Karpas-422 (cell line): ENCODE measurements at regions not wholly inside any gene's neighbourhood (a gene's known extent, or its start where the extent isn't known, plus 50 kb on each side); places are given as distances from the start of the nearest gene placed in this dataset.
"Not testable (repeated sequence)": the region's sequence is repeated elsewhere in the genome, so short reads cannot be mapped to it uniquely, and the experiment has no call there.

Source experiments
- DNase-seq: peaks from one replicate; pipeline ENCODE4 v3.0.0-alpha.2; 2015
- H2AFZ ChIP-seq: fragments of 200-600 bp; sonication (generic); 2 replicates; pipeline ENCODE4 v1.6.1; 2014; ENCODE audit warnings: antibody characterized with exemption, low read length, mixed read lengths
- H3K27ac ChIP-seq: fragments of 200-600 bp; sonication (generic); 2 replicates; pipeline ENCODE4 v1.5.1; 2014; ENCODE audit warnings: mild to moderate bottlenecking, low read length, moderate library complexity
- H3K27me3 ChIP-seq: fragments of 200-600 bp; sonication (generic); 2 replicates; pipeline ENCODE4 v1.6.1; 2014; ENCODE audit warnings: low read length, mixed read lengths
- H3K36me3 ChIP-seq: fragments of 200-600 bp; sonication (generic); 2 replicates; pipeline ENCODE4 v1.6.1; 2014; ENCODE audit warnings: low read length, mixed read lengths; ENCODE audit not compliant: insufficient read depth
- H3K4me1 ChIP-seq: fragments of 200-600 bp; sonication (generic); 2 replicates; pipeline ENCODE4 v1.6.1; 2014; ENCODE audit warnings: mild to moderate bottlenecking, low read length, mixed read lengths
- H3K4me2 ChIP-seq: fragments of 200-600 bp; sonication (generic); 2 replicates; pipeline ENCODE4 v1.6.1; 2014; ENCODE audit warnings: low read length, low read depth, mild to moderate bottlenecking; ENCODE audit not compliant: poor library complexity, severe bottlenecking
- H3K4me3 ChIP-seq: fragments of 200-600 bp; sonication (generic); 2 replicates; pipeline ENCODE4 v1.5.1; 2014; ENCODE audit warnings: mild to moderate bottlenecking, antibody characterized with exemption, low read length, mixed read lengths
- H3K79me2 ChIP-seq: fragments of 200-600 bp; sonication (generic); 2 replicates; pipeline ENCODE4 v1.6.1; 2014; ENCODE audit warnings: mild to moderate bottlenecking, low read length, mixed read lengths
- H3K9ac ChIP-seq: fragments of 200-600 bp; sonication (generic); 2 replicates; pipeline ENCODE4 v1.6.0; 2014; ENCODE audit warnings: low read length
- H3K9me2 ChIP-seq: fragments of 200-600 bp; sonication (generic), shearing (Covaris generic); replicated peaks from 2 replicates; pipeline ENCODE4 v1.6.0; 2014; ENCODE audit warnings: mild to moderate bottlenecking, low read length, moderate library complexity; ENCODE audit not compliant: insufficient read depth
- H3K9me3 ChIP-seq: fragments of 300-700, 200-600 bp; sonication (generic); 2 replicates; pipeline ENCODE4 v1.6.1; 2014; ENCODE audit warnings: low read length, mixed read lengths
- H4K20me1 ChIP-seq: fragments of 200-600 bp; sonication (generic); 2 replicates; pipeline ENCODE4 v1.6.1; 2014; ENCODE audit warnings: mild to moderate bottlenecking, antibody characterized with exemption, low read length, low read depth; ENCODE audit not compliant: insufficient read depth

DNA sequence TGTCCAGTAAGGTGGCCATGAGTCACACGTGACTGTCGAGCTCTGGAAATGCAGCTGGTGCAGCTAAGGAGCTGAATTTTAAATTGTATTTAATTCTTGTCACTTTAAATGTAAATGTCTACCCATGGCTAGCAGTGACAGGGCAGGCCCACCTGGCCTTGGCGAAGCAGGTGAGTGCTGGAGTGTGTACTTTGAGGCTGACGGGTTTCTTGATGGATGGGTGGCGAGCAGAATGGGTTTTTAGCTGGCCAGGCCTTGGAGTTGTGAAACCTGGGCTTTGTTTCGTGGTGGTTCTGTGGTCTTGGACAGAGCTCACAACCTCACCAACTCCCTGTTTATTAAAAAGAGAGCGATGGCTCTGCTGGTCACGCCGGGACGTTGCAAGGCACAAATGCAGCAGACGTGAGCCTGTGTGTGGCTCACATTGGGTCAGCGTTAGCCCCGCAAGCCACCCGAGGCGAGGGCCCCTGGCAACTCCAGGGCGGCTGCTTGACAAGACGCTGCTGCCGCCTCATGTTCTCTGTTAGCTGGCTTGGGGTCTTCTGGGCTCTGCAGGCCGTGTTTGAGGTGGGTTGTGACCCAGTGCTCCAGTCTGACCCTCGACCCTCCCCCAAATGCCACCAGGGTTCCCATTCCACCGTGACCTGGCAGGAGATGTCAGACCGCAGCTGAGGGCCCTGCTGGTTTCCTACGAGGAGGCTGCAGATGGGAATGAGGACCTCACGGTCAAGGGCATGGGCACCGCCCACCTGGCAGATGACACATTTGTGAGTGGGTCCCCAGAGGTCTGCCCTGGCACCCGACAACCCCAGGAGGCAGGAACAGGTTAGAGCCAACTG lies 184.1 kb upstream of the ZNF469 start:
- not testable (repeated sequence) for H3K9me3 ChIP-seq, H3K4me3 ChIP-seq, H3K27ac ChIP-seq, H3K4me2 ChIP-seq, H3K9ac ChIP-seq, H2AFZ ChIP-seq, DNase-seq, H3K36me3 ChIP-seq, H3K4me1 ChIP-seq, H3K9me2 ChIP-seq, H3K79me2 ChIP-seq, H4K20me1 ChIP-seq, H3K27me3 ChIP-seq

- H3K9me2 ChIP-seq, DNase-seq, H3K4me3 ChIP-seq, H3K79me2 ChIP-seq, H4K20me1 ChIP-seq, H3K36me3 ChIP-seq, H3K4me1 ChIP-seq, H3K9me3 ChIP-seq, H3K4me2 ChIP-seq, H3K27me3 ChIP-seq, H3K9ac ChIP-seq, H3K27ac ChIP-seq, H2AFZ ChIP-seq: not testable (repeated sequence)
Observed at GRCh38 chr16:88199296-88200153, 183.2 kb upstream of the ZNF469 start.

- not testable (repeated sequence) for H2AFZ ChIP-seq, H3K36me3 ChIP-seq, H3K9me3 ChIP-seq, H3K9ac ChIP-seq, H3K79me2 ChIP-seq, H3K9me2 ChIP-seq, H3K4me3 ChIP-seq, DNase-seq, H3K4me1 ChIP-seq, H3K4me2 ChIP-seq, H3K27me3 ChIP-seq, H4K20me1 ChIP-seq, H3K27ac ChIP-seq
Observed at GRCh38 chr16:88200154-88200895, 182.4 kb upstream of the ZNF469 start.

DNA sequence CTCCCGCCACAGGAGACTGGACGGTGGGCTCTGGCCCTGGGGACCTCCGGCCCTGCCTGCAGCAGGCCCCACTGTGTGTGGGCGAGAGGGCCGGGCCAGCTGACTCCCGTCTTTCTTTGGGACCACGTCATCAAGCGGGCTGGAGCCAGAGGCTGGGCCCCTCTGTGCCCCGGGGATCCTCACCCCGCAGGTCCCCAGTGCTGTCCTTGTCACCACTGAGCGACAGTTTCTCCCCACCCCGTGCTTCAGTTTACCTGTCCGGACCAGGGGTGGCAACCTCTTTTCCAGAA lies 181.9 kb upstream of the ZNF469 start:
- no peak overlapping the region for H2AFZ ChIP-seq
- no peaks in the 10 kb centered on the region for H3K4me1 ChIP-seq
- H3K9me3 ChIP-seq: no peaks in the 10 kb centered on the region
- no peaks in the 10 kb centered on the region for H3K79me2 ChIP-seq
- H3K9ac ChIP-seq: no peak overlapping the region
- H3K4me2 ChIP-seq: no peak overlapping the region
- no peaks in the 10 kb centered on the region for H3K27me3 ChIP-seq
- H3K36me3 ChIP-seq: no peaks in the 10 kb centered on the region
- H4K20me1 ChIP-seq: no peaks in the 10 kb centered on the region
- no peak overlapping the region for H3K27ac ChIP-seq
- no peaks in the 10 kb centered on the region for H3K9me2 ChIP-seq
- no peak overlapping the region for H3K4me3 ChIP-seq
- DNase-seq: no peak

DNA sequence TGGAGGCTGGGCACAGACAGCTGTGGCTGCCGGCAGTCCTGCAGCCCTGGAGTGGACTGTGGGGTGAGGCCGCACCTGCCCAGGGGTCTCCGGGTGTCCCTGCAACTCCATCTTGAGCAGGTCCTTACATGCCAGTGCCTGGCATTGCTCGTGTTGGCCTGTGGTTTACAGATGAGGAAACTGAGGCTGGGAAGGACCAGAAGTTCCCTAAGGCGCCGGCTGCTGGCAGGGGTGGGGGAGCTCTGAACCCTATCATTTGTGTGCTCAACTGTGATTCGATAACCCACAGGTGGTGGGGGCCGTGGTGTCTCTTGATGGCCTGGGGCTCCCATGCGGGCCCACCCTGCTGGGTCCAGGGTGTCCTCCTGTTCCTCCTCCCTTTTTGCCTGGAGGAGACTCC lies 181.1 kb upstream of the ZNF469 start:
- not testable (repeated sequence) for H3K36me3 ChIP-seq, H3K4me2 ChIP-seq, DNase-seq

GRCh38 chr16:88202207-88202745 lies 180.5 kb upstream of the ZNF469 start:
- Histone ChIP-seq H2AFZ (no peak overlapping the region), H3K4me3 (no peak overlapping the region), H3K36me3 (no peaks in the 10 kb centered on the region), H3K9me3 (no peaks in the 10 kb centered on the region), H4K20me1 (no peaks in the 10 kb centered on the region), H3K4me1 (no peaks in the 10 kb centered on the region), H3K4me2 (no peak overlapping the region), H3K9me2 (no peaks in the 10 kb centered on the region), H3K9ac (no peak overlapping the region), H3K27ac (no peak overlapping the region), H3K79me2 (no peaks in the 10 kb centered on the region), H3K27me3 (no peaks in the 10 kb centered on the region)
- DNase-seq: no peak

More for the DNA sequence above, 181.1 kb upstream of the ZNF469 start:
- not testable (repeated sequence) for H4K20me1 ChIP-seq, H3K9me2 ChIP-seq, H3K9me3 ChIP-seq, H3K27me3 ChIP-seq, H3K4me3 ChIP-seq, H3K79me2 ChIP-seq, H3K9ac ChIP-seq, H2AFZ ChIP-seq, H3K4me1 ChIP-seq, H3K27ac ChIP-seq

- not testable (repeated sequence) for H3K4me2 ChIP-seq, H3K4me1 ChIP-seq, DNase-seq, H3K4me3 ChIP-seq, H3K9ac ChIP-seq, H3K27me3 ChIP-seq, H4K20me1 ChIP-seq, H3K79me2 ChIP-seq, H2AFZ ChIP-seq, H3K27ac ChIP-seq, H3K9me2 ChIP-seq, H3K36me3 ChIP-seq, H3K9me3 ChIP-seq
Observed at GRCh38 chr16:88202856-88203681, 179.7 kb upstream of the ZNF469 start.
